HG02678 (cell line): ENCODE measurements at regions not wholly inside any gene's neighbourhood (a gene's known extent, or its start where the extent isn't known, plus 50 kb on each side); places are given as distances from the start of the nearest gene placed in this dataset.
A peak's percentile ranks its signal among the peaks of the same experiment; 100 is the strongest.

Source experiments
- ATAC-seq: cut with Tn5 transposase; IDR thresholded peaks from one replicate; pipeline ENCODE4 v1.9.1; 2021; ENCODE audit warnings: mild to moderate bottlenecking, moderate library complexity; ENCODE audit not compliant: unreplicated experiment

GRCh38 chr2:215609089-215610032, 173.5 kb upstream of the FN1 start:
- no peak for ATAC-seq

- no peak for ATAC-seq
Observed at GRCh38 chr2:215607766-215608165, 171.9 kb upstream of the FN1 start.

GRCh38 chr2:215606219-215606618, 170.4 kb upstream of the FN1 start:
- ATAC-seq: no peak

GRCh38 chr2:215605214-215605613, 169.3 kb upstream of the FN1 start:
- no peak for ATAC-seq

GRCh38 chr2:215604606-215605005, 168.7 kb upstream of the FN1 start:
- ATAC-seq: no peak

GRCh38 chr2:215603440-215603839, 167.6 kb upstream of the FN1 start:
- ATAC-seq: no peak

GRCh38 chr2:215602997-215603396, 167.1 kb upstream of the FN1 start:
- ATAC-seq: no peak

- ATAC-seq: no peak
Observed at GRCh38 chr2:215601990-215602721, 166.3 kb upstream of the FN1 start.

GRCh38 chr2:215601526-215601925, 165.7 kb upstream of the FN1 start:
- ATAC-seq: no peak

- ATAC-seq: no peak
Observed at GRCh38 chr2:215598376-215598975, 162.6 kb upstream of the FN1 start.

GRCh38 chr2:215597577-215597976, 161.7 kb upstream of the FN1 start:
- no peak for ATAC-seq

- no peak for ATAC-seq
Observed at GRCh38 chr2:215594766-215595165, 158.9 kb upstream of the FN1 start.

GRCh38 chr2:215590010-215590745, 154.3 kb upstream of the FN1 start:
- no peak for ATAC-seq

GRCh38 chr2:215583881-215584280, 148.0 kb upstream of the FN1 start:
- ATAC-seq: no peak

- no peak for ATAC-seq
Observed at GRCh38 chr2:215579809-215580208, 143.9 kb upstream of the FN1 start.

GRCh38 chr2:215577356-215577755, 141.5 kb upstream of the FN1 start:
- no peak for ATAC-seq

- ATAC-seq: no peak
Observed at GRCh38 chr2:215576572-215576971, 140.7 kb upstream of the FN1 start.

- no peak for ATAC-seq
Observed at GRCh38 chr2:215573496-215573895, 137.6 kb upstream of the FN1 start.

GRCh38 chr2:215572341-215572848, 136.5 kb upstream of the FN1 start:
- ATAC-seq: no peak

GRCh38 chr2:215571689-215572088, 135.8 kb upstream of the FN1 start:
- ATAC-seq: no peak

- ATAC-seq: peak; percentile 53
Observed at GRCh38 chr2:215567504-215567903, 131.6 kb upstream of the FN1 start.
